ENCODE measurements at regions not wholly inside any gene's neighbourhood (a gene's known extent, or its start where the extent isn't known, plus 50 kb on each side); places are given as distances from the start of the nearest gene placed in this dataset.

GRCh38 chr10:4280461-4281189 is 495.6 kb upstream of the KLF6 start:
- no peak overlapping the region for H3K4me3 ChIP-seq
- 2% methylated on average over 6 of the region's 7 CpGs for WGBS (ENCODE audit: insufficient coverage, low coverage, missing lambda C conversion rate)
- H2AFZ ChIP-seq (ENCODE audit: low read depth, low read length) = no peak overlapping the region
- intact Hi-C loops (cut with micrococcal nuclease) = no loop called here
- no peak overlapping the region for H3K27ac ChIP-seq (ENCODE audit: extremely low read depth, low read depth, low read length)
- H3K4me2 ChIP-seq (ENCODE audit: insufficient read depth, low read length) = no peak overlapping the region
- BruUV-seq (replicated peaks) = no TSS peak
- ChIA-PET CTCF (ENCODE audit: low intra/inter-chr PET ratio) (no interaction called here), POLR2A (interaction anchor here (0.7 to 0.9 kb wide), 2 partner anchors 11 to 171 kb away, joined by 3 to 4 read pairs; no protein-coding TSS in a partner anchor)
- no peaks in the 10 kb centered on the region for H3K9me1 ChIP-seq (ENCODE audit: control insufficient read depth, insufficient read depth, low read length)
- no peaks in the 10 kb centered on the region for H3K4me1 ChIP-seq (replicated peaks in 1 of 2; ENCODE audit: control insufficient read depth in 2 of 2, insufficient read depth in 2 of 2, low read length in 2 of 2)
- H3K36me3 ChIP-seq (ENCODE audit: control insufficient read depth, insufficient read depth, low read length) = no peaks in the 10 kb centered on the region
- in situ Hi-C loops (cut with MboI) = no loop called here
- FAIRE-seq (no peak), DNase-seq (ENCODE audit: extremely low read depth in 1 of 4, low spot score in 3 of 4) (no peak), ATAC-seq (no peak)
- peaks cover 0 to 8% of the 10 kb centered on the region in 2 experiments; a peak in 2 of 5 replicates for H3K27me3 ChIP-seq (ENCODE audit: control insufficient read depth in 2 of 2, insufficient read depth in 2 of 2, low read length in 2 of 2)
- TF ChIP-seq PCBP2 (IDR thresholded peaks at IDR 0.05; ENCODE audit: low read depth, low read length, poor library complexity, severe bottlenecking) (no peak), DEAF1 (CRISPR knock-in tag; IDR thresholded peaks at IDR 0.05) (no peak), NBN (IDR thresholded peaks at IDR 0.05; ENCODE audit: low read depth) (no peak)
- H3K79me2 ChIP-seq (ENCODE audit: control insufficient read depth, insufficient read depth, low read length) = no peaks in the 10 kb centered on the region
- no peak overlapping the region for H3K9ac ChIP-seq (ENCODE audit: insufficient read depth in 1 of 2, low read depth in 2 of 2, low read length in 2 of 2)
- no peaks in the 10 kb centered on the region for H3K9me3 ChIP-seq (replicated peaks; ENCODE audit: control insufficient read depth, insufficient read depth, low read depth, low read length)
- no peaks in the 10 kb centered on the region for H4K20me1 ChIP-seq (replicated peaks; ENCODE audit: control insufficient read depth, insufficient read depth, low read length)

GRCh38 chr10:4279655-4280054 is 494.6 kb upstream of the KLF6 start:
- POLR2A ChIA-PET = no interaction called here
- H3K9ac ChIP-seq (ENCODE audit: insufficient read depth in 1 of 2, low read depth in 2 of 2, low read length in 2 of 2) = no peak overlapping the region
- no peaks in the 10 kb centered on the region for H3K9me3 ChIP-seq (replicated peaks; ENCODE audit: control insufficient read depth, insufficient read depth, low read depth, low read length)
- peaks cover 0 to 8% of the 10 kb centered on the region in 2 experiments; a peak in 2 of 5 replicates for H3K27me3 ChIP-seq (ENCODE audit: control insufficient read depth in 2 of 2, insufficient read depth in 2 of 2, low read length in 2 of 2)
- whole genome bisulfite sequencing (ENCODE audit: insufficient coverage, low coverage, missing lambda C conversion rate) = 0% methylated on average over 1 of the region's 1 CpG
- no peak overlapping the region for H2AFZ ChIP-seq (ENCODE audit: low read depth, low read length)
- no TSS peak for BruUV-seq (replicated peaks)
- ATAC-seq (no peak), FAIRE-seq (no peak), DNase-seq (ENCODE audit: extremely low read depth in 1 of 4, low spot score in 3 of 4) (no peak)
- no peaks in the 10 kb centered on the region for H3K79me2 ChIP-seq (ENCODE audit: control insufficient read depth, insufficient read depth, low read length)
- no peak overlapping the region for H3K27ac ChIP-seq (ENCODE audit: extremely low read depth, low read depth, low read length)
- no peak overlapping the region for H3K4me2 ChIP-seq (ENCODE audit: insufficient read depth, low read length)
- H3K4me3 ChIP-seq = no peak overlapping the region
- in situ Hi-C loops (cut with MboI) (no loop called here), intact Hi-C loops (cut with micrococcal nuclease) (no loop called here)
- no peaks in the 10 kb centered on the region for H4K20me1 ChIP-seq (replicated peaks; ENCODE audit: control insufficient read depth, insufficient read depth, low read length)
- no peaks in the 10 kb centered on the region for H3K36me3 ChIP-seq (ENCODE audit: control insufficient read depth, insufficient read depth, low read length)
- no peaks in the 10 kb centered on the region for H3K4me1 ChIP-seq (replicated peaks in 1 of 2; ENCODE audit: control insufficient read depth in 2 of 2, insufficient read depth in 2 of 2, low read length in 2 of 2)
- no peaks in the 10 kb centered on the region for H3K9me1 ChIP-seq (ENCODE audit: control insufficient read depth, insufficient read depth, low read length)
- CTCF ChIA-PET (ENCODE audit: low intra/inter-chr PET ratio) = no interaction called here
- no peak for TF ChIP-seq DEAF1 (CRISPR knock-in tag; IDR thresholded peaks at IDR 0.05)
- TF ChIP-seq XRCC4 (IDR thresholded peaks at IDR 0.05; ENCODE audit: extremely low read depth, insufficient read depth, insufficient read length) = no peak
- no peak for TF ChIP-seq HMG20A (CRISPR knock-in tag; conservative IDR thresholded peaks at IDR 0.05)
- no peak for TF ChIP-seq NEUROD1 (IDR thresholded peaks at IDR 0.05; ENCODE audit: borderline replicate concordance, low read depth, low read length, partially characterized antibody)
- TF ChIP-seq CAMTA2 (CRISPR knock-in tag; conservative IDR thresholded peaks at IDR 0.05) = no peak
- TF ChIP-seq HDAC2 (IDR thresholded peaks at IDR 0.05) = no peak
- no peak for TF ChIP-seq BCL6 (CRISPR knock-in tag; IDR thresholded peaks at IDR 0.05)
- TF ChIP-seq ADNP (tag; IDR thresholded peaks at IDR 0.05) = no peak
- TF ChIP-seq ATF3 (IDR thresholded peaks at IDR 0.05) = no peak
- TF ChIP-seq ATF3 (CRISPR knock-in tag; conservative IDR thresholded peaks at IDR 0.05) = no peak

Data from K562 (cell line).